ENCODE measurements at regions not wholly inside any gene's neighbourhood (a gene's known extent, or its start where the extent isn't known, plus 50 kb on each side); places are given as distances from the start of the nearest gene placed in this dataset.

GRCh38 chr20:61052195-61052750, 199.8 kb upstream of the CDH4 start:
- no peak for TF ChIP-seq POLR2A (IDR thresholded peaks at IDR 0.05; ENCODE audit: low read depth, low read length)
- no peak for TF ChIP-seq POLR2AphosphoS5 (IDR thresholded peaks at IDR 0.05; ENCODE audit: low read depth, low read length)
- TF ChIP-seq POU2F2 (IDR thresholded peaks at IDR 0.05; ENCODE audit: low read depth, low read length), result no peak

Measured in GM12891 (cell line).